Hematopoietic multipotent progenitor cell (in vitro differentiated cells): ENCODE measurements at regions not wholly inside any gene's neighbourhood (a gene's known extent, or its start where the extent isn't known, plus 50 kb on each side); places are given as distances from the start of the nearest gene placed in this dataset.

Experiments
- DNase-seq, 3 donors: peaks; one replicate each; pipeline ENCODE4 v3.0.0-alpha.2; 2011 to 2015; ENCODE audit warnings: low read depth in 2 of 3, low spot score in 2 of 3

GRCh38 chr6:137729866-137730629 is 137.0 kb upstream of the TNFAIP3 start:
- DNase-seq = no peak

DNA sequence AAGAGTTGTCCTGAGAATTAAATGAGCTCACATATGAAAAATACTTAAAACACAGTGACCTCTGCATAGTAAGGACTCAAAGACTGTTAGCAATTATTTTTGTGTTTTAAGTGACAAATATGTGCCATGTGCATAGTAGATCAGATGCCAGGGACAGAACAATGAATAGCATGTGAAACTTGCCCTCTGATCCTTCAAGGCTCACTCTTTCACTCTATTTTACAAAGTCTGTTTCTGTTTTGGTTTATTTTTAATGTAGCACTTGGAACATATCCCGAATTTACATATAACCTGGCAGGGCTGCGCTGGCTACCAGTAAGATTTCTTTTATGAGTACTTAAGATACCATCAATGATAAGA is 135.5 kb upstream of the TNFAIP3 start:
- DNase-seq = no peak

DNA sequence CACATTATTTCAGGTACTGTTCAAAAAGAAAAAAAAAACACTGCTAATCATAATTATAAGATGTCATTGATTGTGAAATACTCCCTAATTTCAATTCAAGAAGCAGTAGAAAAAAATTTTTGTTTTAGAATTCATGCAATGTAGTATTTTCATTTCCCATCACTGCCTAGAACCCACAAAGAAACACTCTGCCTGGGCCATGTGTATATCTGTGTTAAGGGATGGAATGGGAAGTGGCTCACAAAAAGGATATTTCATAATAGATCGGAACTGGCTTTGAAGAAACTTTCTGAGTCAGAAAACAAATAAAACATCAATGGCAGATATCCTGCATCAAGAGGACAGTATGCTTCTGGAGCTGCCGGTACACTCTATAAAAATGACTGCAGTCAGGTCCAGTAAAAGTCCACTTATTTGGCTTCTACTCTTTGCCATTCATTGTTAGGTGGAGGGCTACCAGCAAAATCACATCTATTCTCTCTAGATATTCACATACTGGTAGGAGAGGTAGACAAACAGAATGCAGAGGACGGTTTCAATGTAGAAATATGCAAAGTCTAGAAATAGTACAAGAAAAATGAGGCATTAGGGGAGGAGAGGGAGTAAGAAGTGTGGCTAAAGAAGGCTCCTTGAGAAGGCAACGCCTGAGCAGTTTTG is 135.0 kb upstream of the TNFAIP3 start:
- DNase-seq = no peak

- DNase-seq = no peak
These were observed 133.7 kb upstream of the TNFAIP3 start for GRCh38 chr6:137733372-137733771.

DNA sequence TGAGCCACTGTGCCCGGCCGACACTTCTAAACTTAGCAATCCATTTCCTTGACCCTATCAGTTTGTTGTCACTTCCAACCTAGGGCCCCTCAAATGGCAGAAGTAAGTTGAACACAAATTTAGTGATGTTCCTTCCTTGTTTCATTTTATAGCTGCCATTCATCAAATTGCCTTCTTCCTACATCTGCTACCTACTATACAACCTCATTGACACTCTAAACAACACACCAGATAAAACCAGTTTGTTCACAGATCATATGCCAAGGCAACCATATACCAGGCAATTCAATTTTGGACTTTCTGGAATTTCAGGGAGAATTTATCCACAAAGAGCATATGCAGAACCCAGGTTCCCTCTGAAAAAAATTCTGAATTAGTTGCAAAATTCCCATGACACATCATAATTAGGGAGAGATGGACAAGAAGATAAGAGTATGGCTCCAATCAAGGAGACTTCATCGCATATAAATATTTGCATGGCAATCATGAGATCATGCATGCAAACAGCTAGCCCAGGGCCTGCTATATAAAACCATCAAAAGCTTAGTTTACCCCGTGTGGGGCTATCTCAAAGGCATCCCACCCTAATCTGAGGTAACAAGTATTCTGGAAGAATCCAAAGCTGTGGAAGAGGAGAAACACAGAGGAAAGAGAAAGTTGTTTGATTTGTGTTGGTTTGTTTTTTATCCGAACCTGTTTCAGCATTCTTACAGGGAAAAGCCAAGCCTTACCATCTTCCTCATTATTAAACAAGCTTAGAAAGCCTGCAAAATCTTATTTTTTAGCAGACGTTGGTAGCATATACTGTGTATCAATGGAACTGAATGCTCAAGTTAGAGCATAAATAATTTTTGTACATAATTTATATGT is 132.8 kb upstream of the TNFAIP3 start:
- DNase-seq = no peak

DNA sequence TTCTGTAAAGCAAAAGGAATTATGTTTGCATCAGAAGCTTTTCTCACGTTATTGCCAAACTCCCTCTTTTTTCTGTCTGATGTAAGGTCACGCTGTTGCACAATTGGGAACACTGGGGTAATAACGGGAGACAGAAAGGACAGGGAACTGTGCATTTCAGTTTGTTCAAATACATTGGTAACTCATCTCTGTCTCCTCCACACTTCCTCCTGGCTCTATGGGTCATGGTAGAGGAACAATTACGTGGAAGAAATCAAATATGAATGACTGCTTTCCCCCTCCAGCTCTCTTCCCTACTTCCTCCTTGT is 132.2 kb upstream of the TNFAIP3 start:
- DNase-seq = no peak

DNA sequence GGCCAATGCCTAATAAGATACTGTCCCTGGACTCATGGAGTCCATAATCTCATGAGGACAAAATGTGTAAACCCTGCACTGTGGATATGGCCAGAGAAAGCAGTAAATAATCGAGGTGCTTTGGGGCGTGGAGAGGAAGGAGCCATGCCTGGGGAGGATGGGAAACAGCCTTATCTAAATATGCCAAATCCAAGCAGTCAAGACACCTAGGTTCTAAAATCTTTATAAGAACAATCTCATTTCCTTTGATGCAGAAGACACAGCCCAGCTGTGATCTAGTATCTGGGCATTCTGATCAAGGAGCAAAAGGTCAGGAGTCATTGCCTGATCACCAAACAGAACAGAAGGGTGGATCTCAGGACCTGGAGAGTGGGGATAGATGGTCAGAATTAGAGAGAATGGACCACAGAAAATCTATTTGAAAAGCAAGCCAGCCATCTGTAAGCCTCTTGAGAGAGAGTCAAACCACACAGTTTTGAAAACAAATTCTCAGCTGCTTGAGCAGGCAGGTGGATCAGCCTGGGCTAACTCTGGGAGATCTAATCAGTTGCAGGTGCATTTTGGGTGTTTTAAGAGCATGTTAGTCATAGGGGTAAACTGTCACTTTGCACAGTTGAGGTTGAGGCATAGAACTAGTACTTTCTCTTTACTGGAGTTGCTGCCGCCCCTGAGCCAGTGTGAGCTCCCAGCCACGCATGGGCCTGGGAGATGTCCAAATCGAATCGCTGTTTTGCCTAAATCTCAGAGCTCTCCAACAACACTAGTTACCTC is 130.8 kb upstream of the TNFAIP3 start:
- DNase-seq = no peak

GRCh38 chr6:137736911-137737310 is 130.1 kb upstream of the TNFAIP3 start:
- DNase-seq = no peak

DNA sequence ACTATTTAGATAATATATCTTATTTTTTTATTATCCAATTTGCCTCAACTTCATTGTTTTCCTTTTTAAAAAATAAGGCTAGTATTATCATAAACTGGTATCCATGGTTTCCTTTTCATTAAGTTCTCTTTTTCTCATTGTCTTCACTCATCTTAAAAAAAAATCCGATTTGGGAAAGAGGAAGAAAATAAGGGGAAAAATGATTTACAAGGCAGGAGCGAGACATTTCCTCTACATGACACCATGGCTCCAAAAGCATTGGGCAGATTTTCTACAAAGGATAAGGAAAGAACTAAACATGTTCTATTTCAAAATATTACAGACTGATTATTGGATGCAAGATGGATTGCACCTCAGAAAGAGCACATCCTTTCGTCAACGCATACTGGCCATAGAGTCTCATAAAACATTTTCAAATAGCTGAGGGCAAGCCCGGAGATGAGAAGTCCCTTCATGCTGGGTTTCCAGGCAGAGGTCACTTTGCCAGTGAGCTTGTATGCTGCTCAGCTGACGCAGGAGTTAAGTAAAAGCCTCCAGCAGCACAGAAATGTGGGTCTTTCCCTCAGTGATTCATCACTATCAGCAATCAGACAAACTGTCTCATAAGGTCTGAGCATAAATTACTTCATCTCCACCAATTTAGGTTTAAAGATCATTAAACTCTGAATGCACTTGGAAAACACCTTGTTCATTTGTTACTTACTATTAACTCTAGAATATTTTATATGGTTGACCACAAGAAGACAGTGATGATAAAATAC is 129.0 kb upstream of the TNFAIP3 start:
- DNase-seq = no peak

DNA sequence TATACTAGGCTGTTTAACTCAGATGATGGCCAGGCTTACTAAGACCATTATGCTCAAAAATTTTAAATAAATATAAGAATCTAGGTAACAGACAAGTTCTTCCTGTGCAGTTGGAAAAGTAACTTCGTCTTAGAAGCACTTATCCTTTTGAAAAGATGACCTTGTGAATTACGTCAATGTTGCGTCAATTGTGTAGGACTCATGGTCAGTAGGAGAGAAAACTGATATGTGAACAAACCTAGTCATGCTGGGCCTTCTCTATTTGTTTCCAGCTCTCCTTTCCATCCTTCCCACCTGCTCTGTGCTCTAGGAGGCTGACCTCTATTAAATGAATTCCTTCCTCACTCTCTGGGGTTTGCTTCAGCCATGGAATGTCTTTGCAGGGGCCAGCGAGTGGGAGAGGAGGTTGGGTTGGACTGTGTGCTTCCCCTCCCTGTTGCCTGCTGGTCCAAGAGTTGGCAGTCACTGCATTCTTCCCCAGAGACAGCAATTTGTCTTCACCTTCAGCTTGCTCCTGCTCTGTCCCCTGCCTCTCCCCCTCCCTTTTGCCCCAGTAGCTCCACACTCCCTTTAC is 128.0 kb upstream of the TNFAIP3 start:
- no peak for DNase-seq

DNA sequence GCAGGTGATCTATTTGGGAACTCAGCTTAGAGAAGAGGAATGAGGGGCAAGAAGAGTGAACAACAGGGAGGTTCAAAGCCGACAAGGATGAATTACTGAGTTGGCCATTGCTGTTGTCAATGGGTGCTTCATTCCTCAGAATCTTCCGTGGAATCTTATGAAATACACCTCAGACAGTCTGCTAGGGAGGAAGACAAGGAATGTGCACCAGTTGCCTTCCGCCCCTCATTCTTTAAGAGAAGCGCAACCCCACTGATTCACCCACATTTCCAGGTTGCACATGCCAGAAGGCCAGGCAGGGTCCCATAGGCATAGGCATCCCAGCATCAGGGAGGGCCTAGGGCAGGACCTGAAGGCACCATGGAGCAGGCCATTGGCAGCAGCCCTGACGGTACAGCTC is 127.5 kb upstream of the TNFAIP3 start:
- no peak for DNase-seq

DNA sequence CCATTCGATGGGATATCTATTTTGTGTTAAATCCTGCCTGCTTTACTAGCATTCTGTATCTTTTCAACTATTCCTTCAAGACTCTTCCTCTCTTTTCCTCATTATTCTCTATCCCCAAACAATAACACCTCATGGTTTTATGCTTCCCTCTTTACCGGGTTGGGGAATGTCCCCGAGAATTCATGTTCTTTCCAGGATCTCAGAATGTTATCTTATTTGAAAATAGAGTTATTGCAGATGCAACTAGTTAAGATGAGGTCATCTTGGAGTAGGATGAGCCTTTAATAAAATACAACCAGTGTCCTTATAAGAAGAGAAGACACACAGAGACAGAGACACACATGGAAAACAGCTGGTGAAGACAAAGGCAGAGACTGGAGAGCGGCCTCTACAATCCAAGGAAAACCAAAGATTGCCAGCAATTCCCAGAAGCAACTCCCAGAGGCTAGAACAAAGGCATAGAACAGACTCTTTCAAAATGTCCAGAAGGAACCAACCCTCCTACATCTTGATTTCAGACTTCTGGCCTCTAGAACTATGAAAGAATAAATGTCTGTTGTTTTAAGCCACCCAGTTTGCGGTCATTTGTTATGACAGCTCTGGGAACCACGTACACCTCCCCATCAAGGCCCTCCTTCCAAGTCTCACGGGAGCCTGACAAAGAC is 126.8 kb upstream of the TNFAIP3 start:
- no peak for DNase-seq

- no peak for DNase-seq
These were observed 125.9 kb upstream of the TNFAIP3 start for GRCh38 chr6:137740967-137741761.

DNA sequence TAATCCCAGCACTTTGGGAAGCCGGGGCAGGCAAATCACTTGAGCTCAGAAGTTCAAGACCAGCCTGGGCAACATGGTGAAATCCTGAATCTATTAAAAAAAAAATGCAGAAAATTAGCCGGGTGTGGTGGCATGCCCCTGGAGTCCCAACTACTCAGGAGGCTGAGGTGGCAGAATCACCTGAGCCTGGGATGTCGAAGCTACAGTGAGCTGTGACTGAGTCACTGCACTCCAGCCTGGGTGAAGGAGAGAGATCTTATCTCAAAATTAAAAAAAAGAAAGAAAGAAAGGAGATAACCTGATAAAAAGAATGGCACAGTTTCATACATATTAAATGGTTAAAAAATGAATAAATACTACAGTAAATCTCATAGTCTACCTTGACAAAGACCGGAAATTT is 123.6 kb upstream of the TNFAIP3 start:
- no peak for DNase-seq

- no peak for DNase-seq
These were observed 122.2 kb upstream of the TNFAIP3 start for GRCh38 chr6:137744877-137745276.

DNA sequence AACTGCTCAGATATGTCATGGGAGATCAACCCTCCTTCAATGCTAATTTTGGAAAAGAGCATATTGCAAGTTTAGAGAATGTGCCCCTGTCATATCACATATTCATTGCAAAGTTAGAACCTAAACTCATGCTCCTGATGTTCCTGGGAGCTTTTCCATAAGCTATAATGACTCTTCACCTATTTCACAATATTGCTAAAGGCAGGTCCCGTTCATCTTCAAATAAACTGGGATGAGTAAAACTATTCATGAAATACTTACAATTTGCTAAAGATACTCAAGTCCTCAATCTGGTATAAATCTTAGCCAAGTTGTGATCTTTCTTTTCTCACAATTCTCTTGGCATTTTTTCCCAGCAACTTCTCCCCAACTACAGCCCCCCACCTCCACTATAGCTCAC is 121.7 kb upstream of the TNFAIP3 start:
- no peak for DNase-seq

DNA sequence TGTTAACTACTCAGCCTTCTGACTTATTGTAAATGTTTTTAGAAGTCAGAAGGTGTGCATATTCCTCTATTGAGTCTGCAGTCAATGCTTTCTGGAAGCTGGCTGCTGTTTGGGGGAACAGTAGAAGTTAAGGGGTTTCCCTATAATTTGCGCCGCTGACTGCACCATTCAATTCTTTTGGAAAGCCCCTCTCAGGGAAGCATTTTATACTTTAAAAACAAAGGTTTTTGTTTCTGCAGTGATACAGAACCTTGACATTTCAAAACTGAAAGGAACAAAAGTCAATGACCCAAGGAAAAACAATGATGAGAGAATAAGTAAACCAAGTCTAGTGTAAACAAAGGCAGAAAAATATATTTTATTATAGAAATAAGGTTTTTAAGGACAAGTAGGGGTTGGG is 120.8 kb upstream of the TNFAIP3 start:
- no peak for DNase-seq

DNA sequence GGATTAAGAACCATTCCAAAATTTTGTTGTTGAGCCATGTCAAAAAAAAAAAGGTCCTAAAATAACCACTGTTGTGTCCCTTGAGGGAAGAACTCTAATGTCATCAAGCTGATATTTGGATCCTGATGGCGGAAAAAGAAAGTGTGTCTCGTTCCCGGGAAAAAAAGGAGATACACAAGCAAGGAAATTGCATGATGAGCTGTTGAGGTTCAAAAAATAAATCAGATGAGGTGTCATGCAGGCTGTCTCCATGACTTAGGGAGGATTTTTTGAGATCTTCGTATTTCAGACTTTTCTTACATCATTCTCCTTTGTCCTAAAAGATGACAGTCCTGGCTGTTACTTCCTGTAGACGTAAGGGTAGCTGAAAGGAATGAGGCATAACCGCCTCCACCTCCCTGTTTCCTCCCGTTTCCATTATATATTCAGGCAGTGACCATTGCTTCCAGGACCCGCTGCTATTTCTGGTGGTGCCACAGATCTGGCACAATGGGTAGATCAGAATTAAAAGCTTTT is 117.3 kb upstream of the TNFAIP3 start:
- no peak for DNase-seq
